AG04449 (cell line): ENCODE measurements at regions not wholly inside any gene's neighbourhood (a gene's known extent, or its start where the extent isn't known, plus 50 kb on each side); places are given as distances from the start of the nearest gene placed in this dataset.

ENCODE experiments used
- CTCF ChIA-PET: fragments of 350-600 bp; formaldehyde crosslinking; extraction: SDS; loops from one replicate; lab custom pipeline; 2021; ENCODE audit warnings: antibody characterized with exemption; lab: Yijun Ruan, JAX
- POLR2A ChIA-PET: fragments of 400-600, 350-600 bp; formaldehyde crosslinking; extraction: SDS; loops from one replicate; lab custom pipeline; 2020; ENCODE audit warnings: antibody characterized with exemption, inconsistent platforms; lab: Yijun Ruan, JAX
- DNase-seq: peaks from one replicate; pipeline ENCODE4 v3.0.0-alpha.2; 2010; ENCODE audit warnings: low read depth, low spot score
- H3K4me3 ChIP-seq: 2 replicates; pipeline ENCODE4 v1.5.1; 2011; ENCODE audit warnings: low read depth, mild to moderate bottlenecking, control low read depth, low read length
- TF ChIP-seq, protein P1 (sequence below): IDR thresholded peaks from one replicate; pipeline ENCODE4 v1.5.1; 2011; ENCODE audit warnings: mild to moderate bottlenecking, moderate library complexity, low read length, control low read depth, inconsistent platforms; ENCODE audit not compliant: insufficient read depth; ENCODE audit errors: missing control alignments

GRCh38 chr20:40813029-40813431 is 124.0 kb upstream of the MAFB start:
- TF ChIP-seq, protein P1, sequence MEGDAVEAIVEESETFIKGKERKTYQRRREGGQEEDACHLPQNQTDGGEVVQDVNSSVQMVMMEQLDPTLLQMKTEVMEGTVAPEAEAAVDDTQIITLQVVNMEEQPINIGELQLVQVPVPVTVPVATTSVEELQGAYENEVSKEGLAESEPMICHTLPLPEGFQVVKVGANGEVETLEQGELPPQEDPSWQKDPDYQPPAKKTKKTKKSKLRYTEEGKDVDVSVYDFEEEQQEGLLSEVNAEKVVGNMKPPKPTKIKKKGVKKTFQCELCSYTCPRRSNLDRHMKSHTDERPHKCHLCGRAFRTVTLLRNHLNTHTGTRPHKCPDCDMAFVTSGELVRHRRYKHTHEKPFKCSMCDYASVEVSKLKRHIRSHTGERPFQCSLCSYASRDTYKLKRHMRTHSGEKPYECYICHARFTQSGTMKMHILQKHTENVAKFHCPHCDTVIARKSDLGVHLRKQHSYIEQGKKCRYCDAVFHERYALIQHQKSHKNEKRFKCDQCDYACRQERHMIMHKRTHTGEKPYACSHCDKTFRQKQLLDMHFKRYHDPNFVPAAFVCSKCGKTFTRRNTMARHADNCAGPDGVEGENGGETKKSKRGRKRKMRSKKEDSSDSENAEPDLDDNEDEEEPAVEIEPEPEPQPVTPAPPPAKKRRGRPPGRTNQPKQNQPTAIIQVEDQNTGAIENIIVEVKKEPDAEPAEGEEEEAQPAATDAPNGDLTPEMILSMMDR: no peak
- DNase-seq: no peak
- no peak overlapping the region for H3K4me3 ChIP-seq
- POLR2A ChIA-PET: no interaction called here
- CTCF ChIA-PET: no interaction called here

- TF ChIP-seq, protein P1: no peak
- ChIA-PET CTCF (interaction anchor here (1.3 kb wide), 1 partner anchor 16 kb away, joined by 4 read pairs; no protein-coding TSS in a partner anchor), POLR2A (no interaction called here)
- H3K4me3 ChIP-seq: no peak overlapping the region
- DNase-seq: no peak
Observed at GRCh38 chr20:40813708-40814630, 124.9 kb upstream of the MAFB start.

GRCh38 chr20:40814631-40814960 is 125.6 kb upstream of the MAFB start:
- TF ChIP-seq, protein P1: no peak
- POLR2A ChIA-PET: no interaction called here
- no peak for DNase-seq
- no peak overlapping the region for H3K4me3 ChIP-seq
- CTCF ChIA-PET: interaction anchor here (1.3 kb wide), 1 partner anchor 17 kb away, joined by 4 read pairs; no protein-coding TSS in a partner anchor

DNA sequence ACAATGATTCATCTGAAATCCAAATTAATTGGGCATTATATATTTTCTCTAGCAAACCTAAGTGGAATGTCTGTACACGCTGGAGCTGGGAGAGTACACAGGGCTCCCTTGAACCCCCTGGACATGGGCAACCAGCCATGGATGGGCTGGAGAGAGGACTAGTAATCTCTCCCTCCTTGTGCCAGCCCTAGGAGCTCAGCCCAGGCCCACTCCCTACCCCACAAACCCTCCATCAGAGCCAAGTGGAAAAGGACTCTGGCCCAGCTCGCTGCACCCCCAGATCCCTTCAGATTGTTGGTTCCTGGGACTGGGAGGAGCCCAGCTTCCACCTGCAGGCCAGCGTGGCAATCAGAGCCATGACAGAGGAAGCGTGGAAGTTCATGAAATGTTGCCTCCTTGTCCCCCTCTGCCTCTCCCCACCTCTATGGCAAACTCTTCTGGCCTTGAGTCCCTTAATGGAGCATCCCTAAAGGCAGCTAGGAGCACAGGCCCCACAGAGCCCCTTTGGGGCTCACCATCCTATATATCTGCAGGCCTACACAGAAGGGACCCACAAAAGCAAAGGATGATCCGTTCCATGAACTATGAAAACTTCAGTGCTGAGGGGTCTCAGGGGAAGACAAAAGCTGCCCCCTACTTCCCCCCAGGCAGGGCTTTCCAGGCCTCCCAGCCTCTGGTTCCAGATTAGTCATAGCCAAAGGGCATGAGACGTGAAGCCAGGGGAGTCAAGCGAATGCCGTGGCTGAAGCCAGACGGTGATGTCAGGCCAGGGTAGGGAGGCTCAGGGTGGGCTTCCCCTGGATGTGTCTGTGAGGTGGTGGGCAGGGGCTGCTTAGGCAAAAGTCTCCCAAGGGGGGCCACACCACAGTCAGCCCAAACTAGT is 126.4 kb upstream of the MAFB start:
- DNase-seq: no peak
- H3K4me3 ChIP-seq: no peak overlapping the region
- CTCF ChIA-PET: interaction anchor here (1.3 kb wide), 1 partner anchor 18 kb away, joined by 4 read pairs; no protein-coding TSS in a partner anchor
- POLR2A ChIA-PET: no interaction called here
- TF ChIP-seq, protein P1: no peak

GRCh38 chr20:40816039-40816352 is 127.0 kb upstream of the MAFB start:
- H3K4me3 ChIP-seq: no peak overlapping the region
- TF ChIP-seq, protein P1: no peak
- ChIA-PET CTCF (no interaction called here), POLR2A (no interaction called here)
- no peak for DNase-seq

GRCh38 chr20:40821429-40821828 is 132.4 kb upstream of the MAFB start:
- CTCF ChIA-PET: no interaction called here
- TF ChIP-seq, protein P1: no peak
- no peak overlapping the region for H3K4me3 ChIP-seq
- no peak for DNase-seq
- POLR2A ChIA-PET: no interaction called here
